ENCODE measurements at regions not wholly inside any gene's neighbourhood (a gene's known extent, or its start where the extent isn't known, plus 50 kb on each side); places are given as distances from the start of the nearest gene placed in this dataset.

- no peak for TF ChIP-seq CTCF (IDR thresholded peaks at IDR 0.05)
- TF ChIP-seq POLR2A (IDR thresholded peaks at IDR 0.05): no peak
Measured at GRCh38 chr16:85282842-85283241, 170.6 kb upstream of the CIBAR2 start.

Data from lower leg skin (tissue), 3 donors.